ENCODE measurements at regions not wholly inside any gene's neighbourhood (a gene's known extent, or its start where the extent isn't known, plus 50 kb on each side); places are given as distances from the start of the nearest gene placed in this dataset.

DNA sequence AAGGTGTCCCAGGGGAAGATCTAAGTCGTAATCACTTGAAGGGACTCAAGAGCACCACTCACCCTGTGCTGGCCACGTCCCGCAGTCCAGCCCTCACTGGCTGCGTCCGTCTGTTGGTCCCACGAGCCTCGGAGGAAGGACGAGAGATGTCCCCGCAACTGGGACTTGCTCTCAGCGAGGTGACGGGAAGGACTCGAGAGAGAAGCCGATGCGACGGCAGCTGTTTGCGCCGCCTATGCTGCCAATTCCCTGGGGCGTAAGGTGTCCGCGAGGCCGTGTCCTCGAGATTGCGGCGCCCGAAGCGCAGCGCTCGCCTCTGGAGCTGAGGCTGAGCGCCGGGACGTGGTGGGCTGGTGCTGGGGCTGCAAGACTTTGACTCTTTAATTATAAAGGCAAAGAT is 100.6 kb upstream of the SEMA3E start:
- Mint-ChIP-seq H3K9me3 (peaks cover 34 to 35% of the 10 kb centered on the region in 2 experiments), H3K27ac (no peak overlapping the region), H3K4me1 (no peaks in the 10 kb centered on the region), H3K36me3 (ENCODE audit: insufficient read depth in 1 of 3, low read depth in 3 of 3) (peaks cover 16 to 37% (median 18%) of the 10 kb centered on the region in 3 experiments), H3K27me3 (ENCODE audit: low read depth) (no peaks in the 10 kb centered on the region), H3K4me3 (no peak overlapping the region)
- H3K23me2 ChIP-seq (ENCODE audit: insufficient read length, low read depth, low read length, poor library complexity, severe bottlenecking), result no peaks in the 10 kb centered on the region
- H3K79me1 ChIP-seq (ENCODE audit: insufficient read depth, low read depth, low read length, poor library complexity, severe bottlenecking), result no peaks in the 10 kb centered on the region
- no peak overlapping the region for H3K56ac ChIP-seq (ENCODE audit: insufficient read length, low read depth, low read length)
- H3K9me3 ChIP-seq (ENCODE audit: control insufficient read depth, low read depth, low read length), result peaks cover 7% of the 10 kb centered on the region
- H3K4me1 ChIP-seq (ENCODE audit: insufficient read depth, low read length), result no peaks in the 10 kb centered on the region
- no peak overlapping the region for H4K5ac ChIP-seq (ENCODE audit: insufficient read length, low read depth, low read length)
- H4K91ac ChIP-seq (ENCODE audit: insufficient read length, low read depth, low read length), result no peak overlapping the region
- H2BK15ac ChIP-seq (ENCODE audit: low read depth, low read length), result no peak overlapping the region
- H2AFZ ChIP-seq (ENCODE audit: low read length), result no peak overlapping the region
- DNase-seq, result no peak
- H2BK120ac ChIP-seq (ENCODE audit: low read depth, low read length, poor library complexity, severe bottlenecking), result no peak overlapping the region
- no peak overlapping the region for H3T11ph ChIP-seq (ENCODE audit: low read length)
- H2BK12ac ChIP-seq (ENCODE audit: insufficient read length, low read depth, low read length), result no peak overlapping the region
- H3K27me3 ChIP-seq (ENCODE audit: insufficient read depth, low read length), result no peaks in the 10 kb centered on the region
- H3K9ac ChIP-seq (ENCODE audit: extremely low read depth, insufficient read length, low read length), result no peak overlapping the region
- no peak overlapping the region for H3K14ac ChIP-seq (ENCODE audit: insufficient read depth, low read length)
- H3K23ac ChIP-seq (ENCODE audit: insufficient read length, low read depth, low read length), result no peak overlapping the region
- H2BK20ac ChIP-seq (ENCODE audit: low read depth, low read length, poor library complexity, severe bottlenecking), result no peak overlapping the region
- no peak overlapping the region for H3K4me2 ChIP-seq (ENCODE audit: insufficient read depth, insufficient read length, low read length)
- H2AK5ac ChIP-seq (ENCODE audit: insufficient read length, low read length), result no peak overlapping the region
- H4K8ac ChIP-seq (replicated peaks; ENCODE audit: insufficient read length, low read depth, low read length), result no peak overlapping the region
- no peak overlapping the region for H3K27ac ChIP-seq (ENCODE audit: insufficient read length, low read depth, low read length)
- WGBS (ENCODE audit: extremely low coverage, insufficient read length, low lambda C conversion rate), result no CpG with 5 or more reads among the region's 31 CpGs
- no peak overlapping the region for H3K4ac ChIP-seq (ENCODE audit: low read depth, low read length)
- H3K18ac ChIP-seq (ENCODE audit: insufficient read length, low read depth, low read length), result no peak overlapping the region
- TF ChIP-seq, protein P1, sequence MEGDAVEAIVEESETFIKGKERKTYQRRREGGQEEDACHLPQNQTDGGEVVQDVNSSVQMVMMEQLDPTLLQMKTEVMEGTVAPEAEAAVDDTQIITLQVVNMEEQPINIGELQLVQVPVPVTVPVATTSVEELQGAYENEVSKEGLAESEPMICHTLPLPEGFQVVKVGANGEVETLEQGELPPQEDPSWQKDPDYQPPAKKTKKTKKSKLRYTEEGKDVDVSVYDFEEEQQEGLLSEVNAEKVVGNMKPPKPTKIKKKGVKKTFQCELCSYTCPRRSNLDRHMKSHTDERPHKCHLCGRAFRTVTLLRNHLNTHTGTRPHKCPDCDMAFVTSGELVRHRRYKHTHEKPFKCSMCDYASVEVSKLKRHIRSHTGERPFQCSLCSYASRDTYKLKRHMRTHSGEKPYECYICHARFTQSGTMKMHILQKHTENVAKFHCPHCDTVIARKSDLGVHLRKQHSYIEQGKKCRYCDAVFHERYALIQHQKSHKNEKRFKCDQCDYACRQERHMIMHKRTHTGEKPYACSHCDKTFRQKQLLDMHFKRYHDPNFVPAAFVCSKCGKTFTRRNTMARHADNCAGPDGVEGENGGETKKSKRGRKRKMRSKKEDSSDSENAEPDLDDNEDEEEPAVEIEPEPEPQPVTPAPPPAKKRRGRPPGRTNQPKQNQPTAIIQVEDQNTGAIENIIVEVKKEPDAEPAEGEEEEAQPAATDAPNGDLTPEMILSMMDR (conservative IDR thresholded peaks at IDR 0.05), result no peak
- H3K79me2 ChIP-seq (ENCODE audit: insufficient read depth, low read length), result no peaks in the 10 kb centered on the region
- H2BK5ac ChIP-seq (ENCODE audit: insufficient read length, low read length), result no peak overlapping the region
- H4K20me1 ChIP-seq (ENCODE audit: control insufficient read depth, insufficient read depth, insufficient read length), result no peaks in the 10 kb centered on the region

Data from H9 (cell line).